ENCODE measurements at regions not wholly inside any gene's neighbourhood (a gene's known extent, or its start where the extent isn't known, plus 50 kb on each side); places are given as distances from the start of the nearest gene placed in this dataset.

DNA sequence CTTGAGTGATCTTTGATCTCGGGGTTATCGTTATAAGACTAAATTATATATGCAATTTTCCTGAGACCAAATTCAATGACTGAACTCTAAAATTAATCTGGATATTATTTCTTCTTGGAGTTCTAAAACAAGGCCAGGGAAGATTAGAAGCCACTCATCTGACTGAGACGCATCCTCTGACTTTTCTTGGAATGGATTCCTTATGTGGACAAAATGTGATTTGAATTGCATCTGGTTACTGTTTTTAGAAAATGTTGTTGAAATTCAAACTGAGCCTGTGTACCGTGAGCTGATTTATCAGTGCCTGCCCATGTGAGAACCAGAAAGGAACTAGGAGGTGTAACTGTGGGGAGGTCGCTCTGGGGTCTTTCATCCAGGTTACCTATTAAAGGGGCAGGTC is 330.8 kb downstream of the OSR1 start:
- H3K4me3 Mint-ChIP-seq = no peak overlapping the region
- H3K9me3 Mint-ChIP-seq = no peaks in the 10 kb centered on the region
- no peak overlapping the region for H3K27ac Mint-ChIP-seq
- H3K4me1 Mint-ChIP-seq (ENCODE audit: low read depth) = peaks cover 29% of the 10 kb centered on the region
- H3K27me3 Mint-ChIP-seq (ENCODE audit: insufficient read depth) = peaks cover 2% of the 10 kb centered on the region; the same call in 1 of the 2 replicates
- H3K36me3 Mint-ChIP-seq (ENCODE audit: low read depth) = no peaks in the 10 kb centered on the region
- TF ChIP-seq, protein P1, sequence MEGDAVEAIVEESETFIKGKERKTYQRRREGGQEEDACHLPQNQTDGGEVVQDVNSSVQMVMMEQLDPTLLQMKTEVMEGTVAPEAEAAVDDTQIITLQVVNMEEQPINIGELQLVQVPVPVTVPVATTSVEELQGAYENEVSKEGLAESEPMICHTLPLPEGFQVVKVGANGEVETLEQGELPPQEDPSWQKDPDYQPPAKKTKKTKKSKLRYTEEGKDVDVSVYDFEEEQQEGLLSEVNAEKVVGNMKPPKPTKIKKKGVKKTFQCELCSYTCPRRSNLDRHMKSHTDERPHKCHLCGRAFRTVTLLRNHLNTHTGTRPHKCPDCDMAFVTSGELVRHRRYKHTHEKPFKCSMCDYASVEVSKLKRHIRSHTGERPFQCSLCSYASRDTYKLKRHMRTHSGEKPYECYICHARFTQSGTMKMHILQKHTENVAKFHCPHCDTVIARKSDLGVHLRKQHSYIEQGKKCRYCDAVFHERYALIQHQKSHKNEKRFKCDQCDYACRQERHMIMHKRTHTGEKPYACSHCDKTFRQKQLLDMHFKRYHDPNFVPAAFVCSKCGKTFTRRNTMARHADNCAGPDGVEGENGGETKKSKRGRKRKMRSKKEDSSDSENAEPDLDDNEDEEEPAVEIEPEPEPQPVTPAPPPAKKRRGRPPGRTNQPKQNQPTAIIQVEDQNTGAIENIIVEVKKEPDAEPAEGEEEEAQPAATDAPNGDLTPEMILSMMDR (IDR thresholded peaks at IDR 0.05) = no peak
- no peak for DNase-seq

DNA sequence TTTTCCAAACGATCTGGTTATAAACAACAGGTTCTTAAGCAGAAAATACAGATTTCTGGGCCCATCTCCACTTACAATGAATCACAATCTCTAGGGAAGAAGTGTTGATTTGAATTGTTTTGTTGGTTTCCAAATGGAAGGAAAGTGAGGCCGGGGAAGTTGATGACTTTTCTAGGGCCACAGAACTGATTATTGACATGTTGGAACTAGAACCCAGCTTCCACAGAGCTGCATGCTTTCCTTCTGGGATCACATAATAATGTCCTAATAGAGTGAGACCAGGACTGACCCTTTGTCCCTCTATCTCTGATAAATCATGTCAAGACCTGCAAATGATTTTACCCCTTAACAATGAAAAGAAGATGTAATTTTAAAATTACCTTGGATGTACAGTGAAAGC is 332.2 kb downstream of the OSR1 start:
- no peak for DNase-seq
- H3K27ac Mint-ChIP-seq = no peak overlapping the region
- peaks cover 2% of the 10 kb centered on the region; the same call in 1 of the 2 replicates for H3K27me3 Mint-ChIP-seq (ENCODE audit: insufficient read depth)
- H3K4me3 Mint-ChIP-seq = no peak overlapping the region
- peaks cover 29% of the 10 kb centered on the region for H3K4me1 Mint-ChIP-seq (ENCODE audit: low read depth)
- H3K36me3 Mint-ChIP-seq (ENCODE audit: low read depth) = no peaks in the 10 kb centered on the region
- TF ChIP-seq, protein P1 (IDR thresholded peaks at IDR 0.05) = no peak
- H3K9me3 Mint-ChIP-seq = no peaks in the 10 kb centered on the region

GRCh38 chr2:19022334-19022733 is 336.1 kb downstream of the OSR1 start:
- H3K4me1 Mint-ChIP-seq (ENCODE audit: low read depth) = peaks cover 28% of the 10 kb centered on the region
- no peaks in the 10 kb centered on the region for H3K9me3 Mint-ChIP-seq
- H3K4me3 Mint-ChIP-seq = peak overlapping the region; percentile 72; the same call in 1 of the 2 replicates
- peaks cover 3% of the 10 kb centered on the region for H3K27me3 Mint-ChIP-seq (ENCODE audit: insufficient read depth)
- TF ChIP-seq, protein P1 (IDR thresholded peaks at IDR 0.05) = no peak
- peaks cover 5% of the 10 kb centered on the region; the same call in 1 of the 2 replicates for H3K36me3 Mint-ChIP-seq (ENCODE audit: low read depth)
- DNase-seq = no peak
- peak overlapping the region; percentile 90 for H3K27ac Mint-ChIP-seq

DNA sequence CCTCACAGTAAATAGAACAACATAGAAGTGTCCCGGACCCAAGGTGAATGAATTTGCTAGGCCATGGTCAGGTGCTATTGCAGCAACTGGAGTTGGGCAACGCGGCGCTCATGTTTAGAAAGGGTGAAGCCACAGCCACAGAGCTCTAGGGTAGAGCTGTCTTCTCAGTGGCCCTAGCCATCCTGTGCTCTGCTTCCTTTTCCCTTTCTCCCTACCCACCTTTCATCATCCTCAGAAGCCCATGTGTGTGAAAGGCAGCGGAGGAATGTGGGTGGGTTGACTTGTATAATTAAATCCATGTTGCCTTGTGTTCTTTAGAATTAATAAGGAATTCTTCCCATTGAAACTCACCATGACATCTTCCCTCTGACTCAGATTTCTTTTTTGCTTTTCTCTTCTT is 336.7 kb downstream of the OSR1 start:
- peaks cover 3% of the 10 kb centered on the region for H3K27me3 Mint-ChIP-seq (ENCODE audit: insufficient read depth)
- peaks cover 28% of the 10 kb centered on the region for H3K4me1 Mint-ChIP-seq (ENCODE audit: low read depth)
- TF ChIP-seq, protein P1 (IDR thresholded peaks at IDR 0.05) = no peak
- peak overlapping the region; percentile 90 for H3K27ac Mint-ChIP-seq
- peak; percentile 61 for DNase-seq
- H3K9me3 Mint-ChIP-seq = no peaks in the 10 kb centered on the region
- peaks cover 5% of the 10 kb centered on the region; the same call in 1 of the 2 replicates for H3K36me3 Mint-ChIP-seq (ENCODE audit: low read depth)
- H3K4me3 Mint-ChIP-seq = peak overlapping the region; percentile 72

- Mint-ChIP-seq H3K4me1 (ENCODE audit: low read depth) (peaks cover 28% of the 10 kb centered on the region), H3K27ac (peak overlapping the region; percentile 90), H3K27me3 (ENCODE audit: insufficient read depth) (peaks cover 3% of the 10 kb centered on the region), H3K36me3 (ENCODE audit: low read depth) (peaks cover 6% of the 10 kb centered on the region; the same call in 1 of the 2 replicates), H3K4me3 (peak overlapping the region; percentile 72), H3K9me3 (no peaks in the 10 kb centered on the region)
- peak; percentile 88 for DNase-seq
- TF ChIP-seq, protein P1 (IDR thresholded peaks at IDR 0.05) = no peak
Measured at GRCh38 chr2:19021100-19021476, 337.3 kb downstream of the OSR1 start.

Data from HFFc6 (cell line).